HG03060 (cell line): ENCODE measurements at regions not wholly inside any gene's neighbourhood (a gene's known extent, or its start where the extent isn't known, plus 50 kb on each side); places are given as distances from the start of the nearest gene placed in this dataset.
"Not testable (repeated sequence)": the region's sequence is repeated elsewhere in the genome, so short reads cannot be mapped to it uniquely, and the experiment has no call there.

Experiments used
- ATAC-seq: cut with Tn5 transposase; IDR thresholded peaks from one replicate; pipeline ENCODE4 v1.9.1; 2021; ENCODE audit warnings: low read depth, moderate number of reproducible peaks; ENCODE audit not compliant: unreplicated experiment

GRCh38 chr2:13492262-13492661 is 775.5 kb downstream of the TRIB2 start:
- no peak for ATAC-seq

GRCh38 chr2:13495051-13495450 is 778.3 kb downstream of the TRIB2 start:
- ATAC-seq = no peak

GRCh38 chr2:13504808-13505207 is 788.1 kb downstream of the TRIB2 start:
- peak; percentile 50 for ATAC-seq

- ATAC-seq = no peak
Measured at GRCh38 chr2:13508671-13509070, 791.9 kb downstream of the TRIB2 start.

- no peak for ATAC-seq
Measured at GRCh38 chr2:13515254-13515653, 798.5 kb downstream of the TRIB2 start.

- no peak for ATAC-seq
Measured at GRCh38 chr2:13522096-13522495, 805.4 kb downstream of the TRIB2 start.

- ATAC-seq = peak; percentile 92
Measured at GRCh38 chr2:13522917-13523821, 806.4 kb downstream of the TRIB2 start.

- ATAC-seq = no peak
Measured at GRCh38 chr2:13524492-13524891, 807.8 kb downstream of the TRIB2 start.

GRCh38 chr2:13531735-13532410 is 815.1 kb downstream of the TRIB2 start:
- not testable (repeated sequence) for ATAC-seq

GRCh38 chr2:13532781-13533523 is 816.2 kb downstream of the TRIB2 start:
- not testable (repeated sequence) for ATAC-seq

- ATAC-seq = no peak
Measured at GRCh38 chr2:13533524-13533922, 816.8 kb downstream of the TRIB2 start.

GRCh38 chr2:13536941-13537340 is 820.2 kb downstream of the TRIB2 start:
- no peak for ATAC-seq

GRCh38 chr2:13537771-13538349 is 821.1 kb downstream of the TRIB2 start:
- ATAC-seq = no peak

- ATAC-seq = no peak
Measured at GRCh38 chr2:13539296-13539695, 822.6 kb downstream of the TRIB2 start.

- ATAC-seq = no peak
Measured at GRCh38 chr2:13542061-13542460, 825.3 kb downstream of the TRIB2 start.

- ATAC-seq = no peak
Measured at GRCh38 chr2:13542642-13543041, 825.9 kb downstream of the TRIB2 start.

- ATAC-seq = no peak
Measured at GRCh38 chr2:13543550-13543949, 826.8 kb downstream of the TRIB2 start.

GRCh38 chr2:13545320-13545719 is 828.6 kb downstream of the TRIB2 start:
- ATAC-seq = peak; percentile 41

- no peak for ATAC-seq
Measured at GRCh38 chr2:13546131-13546530, 829.4 kb downstream of the TRIB2 start.

- no peak for ATAC-seq
Measured at GRCh38 chr2:13550285-13551231, 833.8 kb downstream of the TRIB2 start.
